Smooth muscle cell (in vitro differentiated cells): ENCODE measurements at regions not wholly inside any gene's neighbourhood (a gene's known extent, or its start where the extent isn't known, plus 50 kb on each side); places are given as distances from the start of the nearest gene placed in this dataset.
"Not testable (repeated sequence)": the region's sequence is repeated elsewhere in the genome, so short reads cannot be mapped to it uniquely, and the experiment has no call there.

Experiments
- DNase-seq: peaks from one replicate; lab custom pipeline; 2025; ENCODE audit not compliant: unreplicated experiment; lab: John Stamatoyannopoulos, UW
- H2AFZ ChIP-seq: fragments of 200-600 bp; sonication (generic); 2 replicates; pipeline ENCODE4 v1.6.0; 2016; ENCODE audit warnings: antibody characterized with exemption, low read depth, mild to moderate bottlenecking
- H3F3A ChIP-seq: fragments of 200-600 bp; sonication (generic); 2 replicates; pipeline ENCODE4 v1.6.0; 2017; ENCODE audit warnings: antibody characterized with exemption, low read depth
- H3K27ac ChIP-seq: fragments of 200-600 bp; sonication (generic); 2 replicates; pipeline ENCODE4 v1.5.1; 2016; ENCODE audit warnings: low read depth, mild to moderate bottlenecking
- H3K27me3 ChIP-seq: fragments of 200-600 bp; sonication (generic); 2 replicates; pipeline ENCODE4 v1.6.1; 2016; ENCODE audit warnings: low read depth, mild to moderate bottlenecking
- H3K36me3 ChIP-seq: fragments of 200-600 bp; sonication (generic); 2 replicates; pipeline ENCODE4 v1.5.1; 2016; ENCODE audit warnings: low read depth
- H3K4me1 ChIP-seq: fragments of 200-600 bp; sonication (generic); 2 replicates; pipeline ENCODE4 v1.5.1; 2016; ENCODE audit warnings: low read depth
- H3K4me2 ChIP-seq: fragments of 200-600 bp; sonication (generic); 2 replicates; pipeline ENCODE4 v1.6.0; 2016; ENCODE audit warnings: mild to moderate bottlenecking
- H3K4me3 ChIP-seq: fragments of 200-600 bp; sonication (generic); 2 replicates; pipeline ENCODE4 v1.5.1; 2016; ENCODE audit warnings: mild to moderate bottlenecking
- H3K79me2 ChIP-seq: fragments of 200-600 bp; sonication (generic); 2 replicates; pipeline ENCODE4 v1.6.0; 2016; ENCODE audit warnings: low read depth, mild to moderate bottlenecking
- H3K9ac ChIP-seq: fragments of 200-600 bp; sonication (generic); 2 replicates; pipeline ENCODE4 v1.6.0; 2016; ENCODE audit warnings: low read depth
- H3K9me3 ChIP-seq: fragments of 200-600 bp; sonication (generic); replicated peaks from 2 replicates; pipeline ENCODE4 v1.5.1; 2016; ENCODE audit warnings: low read depth
- H4K20me1 ChIP-seq: fragments of 200-600 bp; sonication (generic); 2 replicates; pipeline ENCODE4 v1.6.0; 2016; ENCODE audit warnings: low read depth
- WGBS: methylation state at CpG from one replicate; pipeline ENCODE4 v1.1.7; 2016; ENCODE audit warnings: low lambda C conversion rate; 5-methylcytosine and 5-hydroxymethylcytosine counted together
- TF ChIP-seq, protein P1 (sequence below): fragments of 200-600 bp; sonication (generic); IDR thresholded peaks from 2 replicates; pipeline ENCODE4 v1.5.1; 2017; ENCODE audit warnings: borderline replicate concordance, mild to moderate bottlenecking, antibody characterized with exemption; ENCODE audit not compliant: insufficient read depth, poor library complexity, severe bottlenecking

DNA sequence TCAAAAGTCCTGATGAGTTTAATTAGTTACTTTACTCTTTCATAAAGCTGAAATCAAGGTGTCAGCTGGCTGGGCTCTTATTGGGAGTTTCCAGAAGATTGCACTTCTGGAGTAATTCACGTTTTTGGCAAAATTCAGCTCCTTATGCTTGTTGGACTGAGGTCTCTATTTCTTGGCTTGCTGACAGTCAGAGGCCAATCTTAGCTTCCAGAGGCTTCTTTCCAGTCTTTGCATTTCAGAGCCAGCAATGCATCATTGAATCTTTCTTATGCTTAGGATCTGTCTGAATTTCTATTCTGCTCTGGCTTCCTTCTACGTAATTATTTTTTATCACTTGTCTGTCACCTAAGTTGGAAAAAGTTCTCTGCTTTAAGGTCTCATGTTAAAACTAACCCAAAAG lies 91.4 kb upstream of the SYN3 start:
- no peaks in the 10 kb centered on the region for H3K79me2 ChIP-seq
- no peak overlapping the region for H3K4me3 ChIP-seq
- H3K27me3 ChIP-seq, result no peaks in the 10 kb centered on the region
- no peak for DNase-seq
- no peaks in the 10 kb centered on the region for H3K4me1 ChIP-seq
- H3K9me3 ChIP-seq, result no peaks in the 10 kb centered on the region
- no peak overlapping the region for H3K27ac ChIP-seq
- H2AFZ ChIP-seq, result no peak overlapping the region
- TF ChIP-seq, protein P1, sequence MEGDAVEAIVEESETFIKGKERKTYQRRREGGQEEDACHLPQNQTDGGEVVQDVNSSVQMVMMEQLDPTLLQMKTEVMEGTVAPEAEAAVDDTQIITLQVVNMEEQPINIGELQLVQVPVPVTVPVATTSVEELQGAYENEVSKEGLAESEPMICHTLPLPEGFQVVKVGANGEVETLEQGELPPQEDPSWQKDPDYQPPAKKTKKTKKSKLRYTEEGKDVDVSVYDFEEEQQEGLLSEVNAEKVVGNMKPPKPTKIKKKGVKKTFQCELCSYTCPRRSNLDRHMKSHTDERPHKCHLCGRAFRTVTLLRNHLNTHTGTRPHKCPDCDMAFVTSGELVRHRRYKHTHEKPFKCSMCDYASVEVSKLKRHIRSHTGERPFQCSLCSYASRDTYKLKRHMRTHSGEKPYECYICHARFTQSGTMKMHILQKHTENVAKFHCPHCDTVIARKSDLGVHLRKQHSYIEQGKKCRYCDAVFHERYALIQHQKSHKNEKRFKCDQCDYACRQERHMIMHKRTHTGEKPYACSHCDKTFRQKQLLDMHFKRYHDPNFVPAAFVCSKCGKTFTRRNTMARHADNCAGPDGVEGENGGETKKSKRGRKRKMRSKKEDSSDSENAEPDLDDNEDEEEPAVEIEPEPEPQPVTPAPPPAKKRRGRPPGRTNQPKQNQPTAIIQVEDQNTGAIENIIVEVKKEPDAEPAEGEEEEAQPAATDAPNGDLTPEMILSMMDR, result no peak
- H3K4me2 ChIP-seq, result no peak overlapping the region
- no peaks in the 10 kb centered on the region for H3F3A ChIP-seq
- no peaks in the 10 kb centered on the region for H4K20me1 ChIP-seq
- H3K36me3 ChIP-seq, result no peaks in the 10 kb centered on the region
- no peak overlapping the region for H3K9ac ChIP-seq
- WGBS, result 81% methylated on average over 2 of the region's 2 CpGs

- H3K27me3 ChIP-seq, result peaks cover 4% of the 10 kb centered on the region
- TF ChIP-seq, protein P1, result no peak
- H3K36me3 ChIP-seq, result no peaks in the 10 kb centered on the region
- no peak overlapping the region for H3K9ac ChIP-seq
- H3K4me3 ChIP-seq, result no peak overlapping the region
- no peaks in the 10 kb centered on the region for H3F3A ChIP-seq
- WGBS, result 83% methylated on average over 1 of the region's 1 CpG
- no peak overlapping the region for H3K27ac ChIP-seq
- no peaks in the 10 kb centered on the region for H3K79me2 ChIP-seq
- no peaks in the 10 kb centered on the region for H4K20me1 ChIP-seq
- no peak for DNase-seq
- H3K4me1 ChIP-seq, result no peaks in the 10 kb centered on the region
- H3K9me3 ChIP-seq, result no peaks in the 10 kb centered on the region
- H3K4me2 ChIP-seq, result no peak overlapping the region
- H2AFZ ChIP-seq, result no peak overlapping the region
These were observed 86.5 kb upstream of the SYN3 start for GRCh38 chr22:33144721-33145120.

- no peak overlapping the region for H3K27ac ChIP-seq
- no peak overlapping the region for H3K9ac ChIP-seq
- WGBS, result 77% methylated on average over 4 of the region's 4 CpGs
- no peaks in the 10 kb centered on the region for H3F3A ChIP-seq
- no peak overlapping the region for H3K4me3 ChIP-seq
- H3K4me1 ChIP-seq, result no peaks in the 10 kb centered on the region
- H2AFZ ChIP-seq, result no peak overlapping the region
- TF ChIP-seq, protein P1, result no peak
- H3K27me3 ChIP-seq, result peaks cover 4% of the 10 kb centered on the region
- no peaks in the 10 kb centered on the region for H3K79me2 ChIP-seq
- DNase-seq, result no peak
- no peaks in the 10 kb centered on the region for H4K20me1 ChIP-seq
- H3K4me2 ChIP-seq, result no peak overlapping the region
- no peaks in the 10 kb centered on the region for H3K9me3 ChIP-seq
- H3K36me3 ChIP-seq, result no peaks in the 10 kb centered on the region
These were observed 84.3 kb upstream of the SYN3 start for GRCh38 chr22:33142282-33143055.

GRCh38 chr22:33139937-33140336 lies 81.8 kb upstream of the SYN3 start:
- H3K4me1 ChIP-seq, result no peaks in the 10 kb centered on the region
- no peak overlapping the region for H3K4me2 ChIP-seq
- no peak for DNase-seq
- no peaks in the 10 kb centered on the region for H3F3A ChIP-seq
- H4K20me1 ChIP-seq, result no peaks in the 10 kb centered on the region
- TF ChIP-seq, protein P1, result no peak
- no peak overlapping the region for H2AFZ ChIP-seq
- no peaks in the 10 kb centered on the region for H3K9me3 ChIP-seq
- H3K4me3 ChIP-seq, result no peak overlapping the region
- no peaks in the 10 kb centered on the region for H3K36me3 ChIP-seq
- H3K9ac ChIP-seq, result no peak overlapping the region
- H3K27me3 ChIP-seq, result peaks cover 4% of the 10 kb centered on the region
- no peak overlapping the region for H3K27ac ChIP-seq
- no peaks in the 10 kb centered on the region for H3K79me2 ChIP-seq

DNA sequence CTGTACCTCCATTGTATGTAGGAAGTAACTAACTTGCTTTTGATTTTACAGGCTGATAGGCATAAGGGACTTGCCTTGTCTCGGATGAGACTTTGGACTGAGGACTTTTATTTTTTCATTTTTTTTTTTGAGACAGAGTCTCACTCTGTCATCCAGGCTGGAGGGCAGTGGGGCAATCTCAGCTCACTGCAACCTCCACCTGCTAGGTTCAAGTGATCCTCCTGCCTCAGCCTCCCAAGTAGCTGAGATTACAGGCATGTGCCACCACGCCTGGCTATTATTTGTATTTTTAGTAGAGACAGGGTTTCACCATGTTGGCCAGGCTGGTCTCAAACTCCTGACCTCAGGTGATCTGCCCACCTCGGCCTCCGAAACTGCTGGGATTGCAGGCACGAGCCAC lies 80.2 kb upstream of the SYN3 start:
- not testable (repeated sequence) for H3K79me2 ChIP-seq, H3K27ac ChIP-seq, H3K36me3 ChIP-seq, H3F3A ChIP-seq, H3K4me3 ChIP-seq, H2AFZ ChIP-seq, H3K9ac ChIP-seq, H3K9me3 ChIP-seq, DNase-seq, H4K20me1 ChIP-seq, H3K4me2 ChIP-seq, H3K4me1 ChIP-seq, H3K27me3 ChIP-seq
- WGBS, result 52% methylated on average over 5 of the region's 5 CpGs
